ENCODE measurements at regions not wholly inside any gene's neighbourhood (a gene's known extent, or its start where the extent isn't known, plus 50 kb on each side); places are given as distances from the start of the nearest gene placed in this dataset.

DNA sequence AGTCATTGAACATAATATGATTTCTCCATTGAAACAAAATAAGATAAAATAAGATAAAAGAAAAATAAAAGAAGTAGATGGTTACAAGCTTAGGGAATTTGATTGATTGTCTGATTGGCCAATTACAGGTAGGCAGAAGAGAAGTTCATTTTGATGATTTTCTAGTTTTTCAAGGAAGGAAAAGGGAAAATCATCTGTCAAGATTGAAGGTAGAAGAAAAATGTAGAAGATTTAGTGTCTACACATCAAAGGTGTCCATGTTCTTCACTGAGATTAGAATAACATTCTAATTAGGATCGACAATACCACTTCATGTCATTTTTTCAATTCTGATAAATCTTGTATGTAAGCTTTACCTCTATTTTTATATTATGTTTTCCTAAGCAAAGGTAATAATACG lies 489.1 kb downstream of the PCDH18 start:
- TF ChIP-seq CTCF (IDR thresholded peaks at IDR 0.05; ENCODE audit: insufficient read depth, low read length) = no peak
- TF ChIP-seq POLR2AphosphoS5 (IDR thresholded peaks at IDR 0.05; ENCODE audit: low read depth) = no peak
- no peak for TF ChIP-seq GABPA (IDR thresholded peaks at IDR 0.05; ENCODE audit: low read depth)
- no peak for TF ChIP-seq SPI1 (IDR thresholded peaks at IDR 0.05; ENCODE audit: borderline replicate concordance, low read depth)

All from HL-60 (cell line).